GM19035 (cell line): ENCODE measurements at regions not wholly inside any gene's neighbourhood (a gene's known extent, or its start where the extent isn't known, plus 50 kb on each side); places are given as distances from the start of the nearest gene placed in this dataset.
"Not testable (repeated sequence)": the region's sequence is repeated elsewhere in the genome, so short reads cannot be mapped to it uniquely, and the experiment has no call there.

ENCODE experiments used
- ATAC-seq: cut with Tn5 transposase; IDR thresholded peaks from one replicate; pipeline ENCODE4 v1.9.1; 2021; ENCODE audit not compliant: unreplicated experiment

DNA sequence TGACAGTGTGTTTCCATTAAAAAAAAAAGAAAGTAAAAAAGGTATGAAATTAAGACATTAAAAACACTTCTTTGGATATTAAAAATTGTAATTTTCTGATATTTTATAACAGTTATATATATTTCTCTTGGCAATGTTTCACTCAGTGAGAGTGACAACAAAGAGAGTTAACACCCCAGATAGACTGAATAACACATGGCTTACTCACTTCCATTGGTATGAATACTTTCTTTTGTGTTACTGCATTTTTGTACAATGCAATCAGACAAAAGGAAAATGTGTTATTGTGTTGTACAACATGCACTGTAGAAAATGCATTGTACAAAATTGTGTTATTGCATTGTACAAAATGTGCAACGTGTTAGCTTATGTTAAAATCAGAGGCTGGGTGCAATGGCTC, 676.6 kb upstream of the AMELY start:
- ATAC-seq: not testable (repeated sequence)

DNA sequence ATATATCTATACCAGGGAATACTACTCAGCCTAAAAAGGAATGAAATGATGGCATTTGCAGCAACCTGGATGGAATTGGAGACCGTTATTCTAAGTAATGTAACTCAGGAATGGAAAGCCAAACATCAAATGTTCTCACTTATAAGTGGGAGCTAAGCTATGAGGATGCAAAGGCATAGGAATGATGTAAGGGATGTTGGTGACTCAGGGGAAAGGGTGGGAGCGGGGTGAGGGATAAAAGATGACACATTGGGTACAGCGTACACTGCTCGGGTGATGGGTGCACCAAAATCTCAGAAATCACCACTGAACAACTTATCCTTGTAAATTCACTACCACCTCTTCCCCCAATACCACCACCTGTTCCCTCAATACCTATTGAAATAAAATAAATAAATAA, 651.0 kb upstream of the AMELY start:
- ATAC-seq: no peak

DNA sequence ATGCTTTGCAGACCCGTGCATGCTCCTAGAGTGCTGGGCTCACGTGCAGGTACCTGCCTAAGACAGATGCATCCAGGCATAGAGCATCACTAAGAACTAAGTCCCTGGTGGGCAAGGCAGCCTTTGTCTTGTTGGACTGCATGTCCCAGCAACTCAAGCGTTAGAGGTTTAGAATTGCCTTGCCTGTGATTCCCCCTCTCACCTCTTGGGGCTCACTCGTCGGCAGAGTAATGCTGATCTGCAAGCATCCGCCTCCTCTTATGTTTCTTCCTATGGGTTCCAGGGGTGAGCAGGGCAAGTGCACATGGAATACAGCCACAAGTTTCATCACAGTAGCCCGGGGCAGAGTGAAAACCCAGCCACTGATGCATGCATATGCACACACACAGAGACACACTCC, 646.1 kb upstream of the AMELY start:
- no peak for ATAC-seq

DNA sequence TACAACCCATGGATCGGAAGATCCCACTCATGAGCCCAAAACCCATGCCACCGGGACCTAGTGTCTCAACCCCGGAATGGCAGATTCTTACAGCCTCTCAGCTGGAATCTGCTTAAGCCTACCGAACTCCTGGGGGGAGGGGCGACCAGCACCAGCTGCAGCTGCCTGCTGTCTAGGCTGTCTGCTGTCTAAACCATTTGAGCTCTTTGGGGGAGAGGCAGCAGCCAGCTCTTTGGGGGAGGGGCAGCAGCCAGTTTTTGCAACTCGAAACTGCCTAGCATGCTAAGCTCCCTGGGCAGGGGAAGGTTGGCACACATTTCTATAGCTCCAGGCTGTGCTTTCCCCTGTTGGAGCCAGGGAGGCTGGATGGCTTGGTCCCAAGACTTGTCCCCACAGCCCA, 643.5 kb upstream of the AMELY start:
- ATAC-seq: no peak

DNA sequence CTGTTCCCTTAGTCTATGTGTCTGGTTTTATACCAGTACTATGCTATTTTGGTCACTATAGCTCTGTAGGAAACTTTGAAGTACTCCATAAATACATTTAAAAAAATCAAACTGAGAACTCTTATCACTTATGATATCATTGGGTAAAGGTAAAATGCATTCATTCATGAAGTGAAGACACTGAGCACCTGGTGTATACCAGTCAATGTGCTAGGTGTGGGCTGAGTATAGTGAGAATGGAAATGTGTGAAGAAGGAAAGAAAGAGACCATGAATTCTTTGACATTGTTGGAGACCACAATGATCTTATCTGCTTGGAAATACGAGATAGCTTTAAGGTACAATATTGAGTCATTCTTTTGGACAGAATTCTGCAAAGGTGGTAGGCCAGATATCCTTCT, 633.5 kb upstream of the AMELY start:
- no peak for ATAC-seq

DNA sequence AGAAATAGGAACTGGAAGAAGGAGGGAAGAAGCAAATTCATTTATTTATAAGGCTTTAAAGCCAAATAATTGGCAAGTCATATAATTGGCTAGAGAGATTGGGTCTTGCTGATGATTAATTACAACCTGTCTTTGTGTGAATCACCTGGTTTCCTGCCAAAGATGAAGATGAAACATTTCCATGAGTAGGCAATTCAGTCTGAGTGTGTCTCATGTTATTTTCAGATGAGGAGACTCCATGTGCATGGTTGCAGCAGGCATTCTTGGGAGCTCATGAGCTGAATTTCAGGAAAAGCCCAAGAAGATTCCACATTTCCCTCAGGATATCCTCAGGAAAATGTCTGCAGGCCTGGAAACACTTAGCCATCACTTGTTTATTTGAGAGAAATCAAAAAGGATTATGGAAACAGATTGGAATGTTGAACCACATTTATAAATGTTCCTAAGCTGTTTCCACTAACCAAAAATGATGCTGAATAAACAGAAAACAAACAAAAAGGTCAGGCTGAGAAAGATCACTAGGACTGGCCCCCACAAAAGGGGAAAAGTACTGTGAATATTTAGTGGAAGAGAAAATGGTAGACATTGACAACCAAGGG, 632.7 kb upstream of the AMELY start:
- no peak for ATAC-seq

DNA sequence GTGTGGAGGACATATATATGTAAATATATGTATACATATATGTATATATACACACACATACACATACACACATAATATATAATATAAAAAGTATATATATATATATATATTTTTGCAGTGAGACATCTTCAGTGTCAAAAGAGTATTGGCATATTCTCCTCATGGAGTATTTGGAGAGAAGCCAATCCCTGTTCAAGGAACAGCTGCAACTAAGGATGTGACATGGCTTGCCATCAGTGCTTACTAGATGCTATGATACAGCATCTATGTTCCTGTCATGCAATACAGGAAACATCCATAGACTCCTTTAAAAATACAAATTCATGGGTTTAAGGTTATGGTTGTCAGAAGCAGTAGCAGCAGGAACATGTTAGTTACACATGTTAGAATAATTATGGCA, 632.0 kb upstream of the AMELY start:
- ATAC-seq: no peak

DNA sequence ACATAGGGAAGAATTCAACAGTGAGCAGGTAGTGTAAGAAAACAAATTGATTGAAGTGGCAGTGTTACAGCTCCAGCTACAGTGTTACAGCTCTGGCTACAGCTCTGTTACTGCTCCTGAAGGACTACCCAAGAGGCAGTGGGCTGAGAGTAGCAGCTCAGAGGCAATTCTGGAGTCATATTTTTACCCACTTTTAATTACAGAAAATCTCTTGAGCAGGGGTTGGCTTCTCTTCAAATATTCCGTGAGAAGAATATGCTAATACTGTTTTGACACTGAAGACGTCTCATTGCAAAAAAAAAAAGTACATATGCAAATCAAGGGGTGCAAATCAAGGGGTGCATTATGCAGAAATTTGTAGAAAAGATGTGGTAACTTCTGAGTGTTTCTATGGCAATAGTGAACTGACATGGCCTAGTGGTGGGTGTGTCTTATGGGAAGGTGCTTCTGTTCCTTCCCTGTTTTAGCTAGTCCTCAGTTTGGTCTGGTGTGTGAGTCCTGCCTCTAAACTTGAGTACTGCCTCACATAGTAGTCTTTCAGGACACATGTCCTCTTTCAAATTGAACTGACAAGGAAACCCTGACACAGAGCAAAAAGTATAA, 630.8 kb upstream of the AMELY start:
- ATAC-seq: no peak

DNA sequence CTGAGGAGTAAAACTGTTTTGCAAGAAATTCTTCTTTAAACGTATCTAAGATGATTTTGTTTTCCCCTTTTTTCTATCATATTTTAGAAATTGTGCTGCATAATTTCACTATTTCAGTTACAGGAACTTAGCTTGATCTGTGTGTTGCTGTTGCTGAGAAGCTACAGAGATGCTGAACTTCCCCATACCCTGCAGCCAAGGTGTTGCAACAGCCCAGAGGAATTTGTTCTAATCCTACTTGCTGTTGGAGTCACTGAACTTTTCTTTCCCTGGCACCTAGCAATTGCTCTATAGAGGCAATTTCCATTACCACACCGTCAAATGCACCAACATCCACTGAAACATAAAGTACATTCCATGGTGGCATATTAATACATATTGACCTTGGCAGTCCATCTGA, 617.8 kb upstream of the AMELY start:
- ATAC-seq: no peak

DNA sequence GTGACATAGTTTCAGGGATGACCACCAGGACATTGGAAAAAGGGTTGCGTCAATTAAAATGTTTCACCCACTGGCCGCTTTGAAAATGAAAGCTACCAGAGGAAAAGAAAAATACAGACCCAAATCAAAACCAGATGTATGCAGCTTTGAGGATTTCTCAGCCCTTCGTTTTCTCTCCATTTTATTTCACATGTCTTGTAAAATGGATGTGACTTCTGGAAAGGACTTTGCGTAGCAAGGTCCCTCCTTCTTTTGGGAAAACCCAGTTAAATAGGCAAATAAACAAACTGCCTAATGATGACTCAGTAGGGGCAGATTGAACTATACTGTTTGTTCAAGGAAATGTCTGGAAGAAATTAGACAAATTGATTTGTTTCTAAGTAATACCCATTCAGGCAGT, 616.0 kb upstream of the AMELY start:
- ATAC-seq: not testable (repeated sequence)

DNA sequence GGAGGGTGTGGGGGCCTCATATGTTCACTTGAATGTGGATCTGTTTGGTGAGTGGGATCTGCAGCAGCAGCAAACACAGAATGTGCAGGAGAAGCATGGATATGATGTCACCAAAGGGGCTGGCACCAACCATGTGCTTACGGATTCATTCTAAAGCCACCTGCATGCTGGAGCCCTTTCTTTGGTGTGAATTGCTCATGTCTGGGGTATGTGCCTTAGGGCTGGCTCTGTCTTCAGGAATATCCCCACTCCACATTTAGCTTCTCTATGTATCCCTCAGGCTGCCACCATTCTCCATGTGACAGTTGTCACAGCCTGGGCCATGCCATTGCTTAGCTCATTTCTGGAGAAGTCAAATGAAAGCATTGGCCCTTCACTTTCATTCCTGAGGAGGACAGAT, 606.8 kb upstream of the AMELY start:
- no peak for ATAC-seq

DNA sequence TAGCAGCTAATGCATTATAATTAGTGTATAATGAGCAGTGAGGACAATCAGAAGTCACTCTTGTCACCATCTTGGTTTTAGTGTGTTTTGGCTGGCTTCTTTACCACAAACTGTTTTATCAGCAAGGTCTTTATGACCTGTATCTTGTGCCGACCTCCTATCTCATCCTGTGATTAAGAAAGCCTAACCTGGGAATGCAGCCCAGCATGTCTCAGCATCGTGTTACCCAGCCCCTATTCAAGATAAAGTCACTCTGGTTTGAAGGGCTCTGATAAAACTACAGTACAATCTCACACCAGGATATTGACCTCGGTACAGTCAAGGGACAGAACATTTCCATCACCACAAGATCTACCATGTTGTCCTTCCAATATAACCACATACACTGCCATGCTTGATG, 604.7 kb upstream of the AMELY start:
- no peak for ATAC-seq

DNA sequence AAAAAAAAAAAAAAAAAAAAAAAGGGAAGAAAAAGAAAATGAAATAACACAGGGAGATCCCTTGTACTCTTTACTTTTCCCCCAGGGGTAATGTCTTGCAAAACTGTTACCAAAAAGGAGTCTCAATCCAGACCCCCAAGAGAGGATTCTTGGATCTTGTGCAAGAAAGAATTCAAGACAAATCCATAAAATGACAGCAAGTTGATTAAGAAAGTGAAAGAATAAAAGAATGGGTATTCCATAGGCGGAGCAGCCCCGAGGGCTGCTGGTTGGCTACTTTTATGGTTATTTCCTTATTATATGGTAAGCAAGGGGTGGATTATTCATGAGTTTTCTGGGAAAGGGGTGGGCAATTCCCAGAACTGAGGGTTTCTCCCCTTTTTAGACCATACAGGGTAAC, 604.3 kb upstream of the AMELY start:
- no peak for ATAC-seq

DNA sequence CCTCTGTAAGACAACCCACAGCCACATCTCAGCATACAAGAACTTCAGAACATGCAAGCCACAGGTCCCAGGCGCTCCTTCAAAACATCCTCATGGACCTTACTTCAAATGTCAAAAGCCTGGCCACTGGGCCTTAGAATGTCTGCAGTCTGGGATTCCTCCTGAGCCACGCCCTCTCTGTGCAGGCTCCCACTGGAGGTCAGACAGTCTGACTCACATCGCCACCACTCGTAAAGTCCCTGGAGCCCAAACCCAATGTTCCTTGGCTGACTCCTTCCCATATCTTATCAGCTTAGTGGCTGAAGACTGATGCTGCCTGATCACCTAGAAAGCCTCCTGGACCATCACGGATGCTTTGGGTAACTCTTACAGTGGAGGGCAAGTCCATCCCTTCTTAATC, 591.3 kb upstream of the AMELY start:
- ATAC-seq: no peak

DNA sequence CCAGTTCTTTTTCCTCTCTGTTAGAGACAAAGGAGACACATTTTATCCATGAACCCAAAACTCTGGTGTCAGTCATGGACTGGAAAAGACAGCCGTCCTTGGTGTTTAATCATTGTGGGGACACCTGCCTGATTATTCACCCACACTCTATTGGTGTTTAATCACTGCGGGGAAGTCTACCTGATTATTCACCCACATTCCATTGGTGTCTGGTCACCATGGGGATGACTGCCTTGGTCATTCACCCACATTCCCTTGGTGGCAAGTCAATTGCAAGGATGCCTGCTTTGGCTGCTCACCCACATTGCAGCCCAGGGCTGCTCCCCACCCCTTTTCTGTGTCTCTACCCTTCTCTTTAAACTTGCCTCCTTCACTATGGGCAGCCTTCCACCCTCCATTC, 589.7 kb upstream of the AMELY start:
- ATAC-seq: no peak

DNA sequence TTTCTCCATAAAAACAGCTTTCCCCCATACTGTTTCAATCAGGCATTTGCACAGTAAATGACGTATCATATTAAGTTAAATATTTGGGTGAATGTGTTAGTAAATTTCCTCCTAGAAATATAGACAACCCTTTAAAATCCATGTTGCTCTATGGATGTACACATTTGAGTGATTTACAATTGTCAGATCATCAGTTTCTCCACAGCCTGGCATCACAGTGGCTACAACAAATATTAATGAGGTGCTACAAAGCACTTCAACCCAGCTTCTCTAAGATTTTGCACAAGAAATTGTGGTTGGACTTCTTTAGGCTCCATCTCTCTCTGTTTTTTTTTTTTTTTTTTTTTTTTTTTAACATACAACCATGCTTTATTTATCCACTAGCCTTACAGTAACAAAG, 584.4 kb upstream of the AMELY start:
- no peak for ATAC-seq

DNA sequence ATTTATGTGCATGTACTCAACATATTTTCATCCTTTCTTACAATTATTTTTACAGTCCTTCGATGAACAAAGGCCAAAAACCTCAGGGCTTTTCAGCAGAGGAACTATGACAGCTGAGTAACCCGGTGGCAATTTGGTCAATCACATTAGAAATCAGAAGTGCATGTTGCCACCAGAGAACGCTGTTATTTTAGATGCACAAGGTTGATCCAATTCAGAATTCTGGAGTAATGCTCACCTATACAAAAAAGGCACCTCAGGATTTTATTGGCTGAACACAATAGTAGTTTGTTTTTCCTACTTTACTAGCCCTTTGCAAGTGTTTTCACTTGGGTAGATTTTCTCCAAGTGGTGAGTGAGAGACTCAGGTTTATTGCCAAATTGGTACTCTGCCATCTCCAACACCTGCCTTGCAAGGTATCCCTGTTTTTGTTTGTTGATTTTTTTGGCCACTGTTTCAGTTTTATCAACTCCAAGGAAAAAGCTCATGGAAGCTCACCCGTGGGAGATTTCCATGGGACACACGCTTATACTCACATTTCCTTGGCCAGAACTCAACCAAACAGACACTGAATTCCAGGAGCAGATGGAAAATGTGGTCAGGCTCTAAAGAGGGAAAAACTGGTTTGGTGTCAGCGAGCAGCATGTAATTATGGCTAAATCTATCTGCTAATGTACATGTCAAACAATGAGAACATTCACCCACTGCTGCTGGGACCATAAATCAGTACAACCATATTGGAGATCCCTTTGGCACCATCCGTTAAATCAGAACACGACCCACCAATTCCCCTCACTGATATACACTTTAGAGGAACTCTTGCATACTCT, 573.1 kb upstream of the AMELY start:
- ATAC-seq: not testable (repeated sequence)

DNA sequence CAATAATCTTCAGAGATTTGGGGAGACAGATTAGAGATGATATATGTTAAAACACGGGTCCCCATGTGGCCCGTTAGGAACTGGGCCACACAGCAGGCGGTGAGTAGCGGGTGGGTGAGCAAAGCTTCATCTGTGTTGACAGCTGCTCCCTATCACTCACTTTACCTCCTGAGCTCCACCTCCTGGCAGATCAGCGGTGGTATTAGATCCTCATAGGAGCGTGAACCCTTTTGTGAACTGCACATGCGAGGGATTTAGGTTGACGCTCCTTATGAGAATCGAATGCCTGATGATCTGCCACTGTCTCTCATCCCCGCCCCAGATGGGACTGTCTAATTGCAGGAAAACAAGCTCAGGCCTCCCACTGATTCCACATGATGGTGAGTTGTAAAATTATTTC, 560.4 kb upstream of the AMELY start:
- ATAC-seq: no peak

DNA sequence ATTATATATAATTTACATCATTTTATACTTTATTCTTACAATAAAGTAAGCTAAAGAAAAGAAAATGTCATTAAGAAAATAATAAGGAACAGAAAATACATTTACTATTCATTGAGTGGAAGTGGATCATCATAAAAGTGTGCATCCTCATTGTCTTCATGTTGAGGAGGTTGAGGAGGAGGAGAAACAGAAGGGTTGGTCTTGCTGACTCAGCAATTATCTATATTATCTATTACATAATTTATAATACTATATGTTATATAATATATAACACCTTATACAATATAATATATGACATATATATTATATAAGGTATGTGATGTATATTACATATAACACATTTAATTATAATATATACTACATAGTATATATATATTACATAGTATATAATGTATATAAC, 558.5 kb upstream of the AMELY start:
- no peak for ATAC-seq

DNA sequence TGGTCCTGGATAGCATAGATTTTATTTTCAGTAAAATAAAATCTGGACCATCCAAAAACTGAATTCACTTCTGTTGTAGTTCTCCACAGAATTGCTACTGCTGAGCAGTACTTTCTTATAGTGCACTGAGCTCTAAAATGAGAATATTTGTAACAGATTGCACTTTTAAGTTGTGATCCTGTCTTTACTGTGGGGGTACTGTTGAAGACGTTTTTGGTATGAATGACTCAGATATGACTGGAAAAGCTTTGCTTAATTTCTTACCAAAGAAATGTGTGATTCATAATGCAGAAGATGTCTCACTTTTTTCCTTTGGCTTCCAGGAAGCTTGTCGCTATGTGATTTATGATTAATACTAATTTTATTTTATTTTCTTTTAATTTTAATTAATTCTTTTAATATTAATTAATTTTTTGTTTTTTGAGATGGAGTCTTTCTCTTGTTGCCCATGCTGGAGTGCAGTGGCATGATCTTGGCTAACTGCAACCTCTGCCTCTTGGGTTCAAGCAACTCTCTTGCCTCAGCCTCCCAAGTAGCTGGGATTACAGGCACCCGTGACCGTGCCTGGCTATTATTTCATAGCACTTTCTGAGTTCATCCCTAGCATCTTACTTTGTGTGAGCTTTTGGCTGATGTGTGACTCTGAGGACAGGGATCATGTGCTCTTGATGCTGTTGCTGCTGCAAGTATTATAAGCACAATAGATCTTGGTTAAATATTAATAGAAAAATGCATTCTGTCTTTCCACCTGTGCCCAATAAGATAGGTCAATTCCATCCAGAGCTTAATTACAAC, 557.6 kb upstream of the AMELY start:
- no peak for ATAC-seq

DNA sequence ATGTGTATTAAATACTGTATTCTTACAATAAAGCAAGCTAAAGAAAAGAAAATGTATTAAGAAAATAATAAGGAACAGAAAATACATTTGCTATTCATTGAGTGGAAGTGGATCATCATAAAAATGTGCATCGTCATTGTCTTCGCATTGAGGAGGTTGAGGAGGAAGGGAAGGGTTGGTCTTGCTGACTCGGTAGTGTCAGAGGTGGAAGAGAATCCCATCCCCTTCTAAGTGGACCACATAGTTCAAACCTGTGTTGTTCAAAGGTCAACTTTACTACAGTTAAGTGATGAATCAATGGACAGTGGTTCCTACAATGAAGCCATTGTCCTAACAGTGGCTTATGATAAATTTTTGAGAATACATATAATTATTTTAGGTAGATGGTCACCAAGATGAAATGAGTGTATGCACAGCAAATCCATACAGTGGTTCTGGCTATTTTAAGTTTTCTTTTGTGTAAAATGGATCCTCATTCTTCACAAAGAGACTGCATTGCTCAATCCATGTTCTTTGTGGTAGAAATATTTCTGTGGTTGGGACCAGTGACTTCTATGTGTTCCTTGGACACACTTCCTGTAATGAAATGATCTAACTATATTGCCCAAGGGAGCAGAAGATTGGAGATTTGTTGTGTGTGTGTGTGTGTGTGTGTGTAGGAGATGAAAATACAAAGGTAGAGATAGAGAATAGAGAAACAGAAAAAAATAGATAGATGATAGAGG, 556.4 kb upstream of the AMELY start:
- ATAC-seq: no peak
